ENCODE measurements at regions not wholly inside any gene's neighbourhood (a gene's known extent, or its start where the extent isn't known, plus 50 kb on each side); places are given as distances from the start of the nearest gene placed in this dataset.

- no peak for DNase-seq (ENCODE audit: low spot score)
- Mint-ChIP-seq H3K27me3 (ENCODE audit: unreplicated experiment) (no peaks in the 10 kb centered on the region), H3K27ac (ENCODE audit: unreplicated experiment) (no peak overlapping the region), H3K4me1 (ENCODE audit: unreplicated experiment) (no peaks in the 10 kb centered on the region), H3K4me3 (ENCODE audit: unreplicated experiment) (no peak overlapping the region), H3K9me3 (ENCODE audit: unreplicated experiment) (no peaks in the 10 kb centered on the region), H3K36me3 (ENCODE audit: low read depth, unreplicated experiment) (no peaks in the 10 kb centered on the region)
- no peak for TF ChIP-seq CTCF (IDR thresholded peaks at IDR 0.05; ENCODE audit: unreplicated experiment)
These were observed 190.3 kb downstream of the KIF2B start for GRCh38 chr17:54013072-54013471.

GRCh38 chr17:54015734-54016133 is 193.0 kb downstream of the KIF2B start:
- TF ChIP-seq CTCF (IDR thresholded peaks at IDR 0.05; ENCODE audit: unreplicated experiment) = no peak
- DNase-seq (ENCODE audit: low spot score) = no peak
- no peaks in the 10 kb centered on the region for H3K36me3 Mint-ChIP-seq (ENCODE audit: low read depth, unreplicated experiment)

GRCh38 chr17:54021418-54021817 is 198.7 kb downstream of the KIF2B start:
- no peak for TF ChIP-seq CTCF (IDR thresholded peaks at IDR 0.05; ENCODE audit: unreplicated experiment)
- Mint-ChIP-seq H3K27ac (ENCODE audit: unreplicated experiment) (no peak overlapping the region), H3K4me3 (ENCODE audit: unreplicated experiment) (no peak overlapping the region), H3K4me1 (ENCODE audit: unreplicated experiment) (no peaks in the 10 kb centered on the region), H3K27me3 (ENCODE audit: unreplicated experiment) (no peaks in the 10 kb centered on the region), H3K9me3 (ENCODE audit: unreplicated experiment) (no peaks in the 10 kb centered on the region), H3K36me3 (ENCODE audit: low read depth, unreplicated experiment) (no peaks in the 10 kb centered on the region)
- no peak for DNase-seq (ENCODE audit: low spot score)

More at GRCh38 chr17:54015734-54016133, 193.0 kb downstream of the KIF2B start:
- Mint-ChIP-seq H3K4me1 (ENCODE audit: unreplicated experiment) (no peaks in the 10 kb centered on the region), H3K9me3 (ENCODE audit: unreplicated experiment) (no peaks in the 10 kb centered on the region), H3K27me3 (ENCODE audit: unreplicated experiment) (no peaks in the 10 kb centered on the region), H3K27ac (ENCODE audit: unreplicated experiment) (no peak overlapping the region), H3K4me3 (ENCODE audit: unreplicated experiment) (no peak overlapping the region)

- no peak for DNase-seq (ENCODE audit: low spot score)
- H3K9me3 Mint-ChIP-seq (ENCODE audit: unreplicated experiment) = no peaks in the 10 kb centered on the region
- H3K4me1 Mint-ChIP-seq (ENCODE audit: unreplicated experiment) = no peaks in the 10 kb centered on the region
- H3K27ac Mint-ChIP-seq (ENCODE audit: unreplicated experiment) = no peak overlapping the region
- H3K36me3 Mint-ChIP-seq (ENCODE audit: low read depth, unreplicated experiment) = no peaks in the 10 kb centered on the region
- H3K27me3 Mint-ChIP-seq (ENCODE audit: unreplicated experiment) = no peaks in the 10 kb centered on the region
- TF ChIP-seq CTCF (IDR thresholded peaks at IDR 0.05; ENCODE audit: unreplicated experiment) = no peak
- no peak overlapping the region for H3K4me3 Mint-ChIP-seq (ENCODE audit: unreplicated experiment)
These were observed 206.4 kb downstream of the KIF2B start for GRCh38 chr17:54028986-54029580.

GRCh38 chr17:54029986-54030385 is 207.3 kb downstream of the KIF2B start:
- H3K27me3 Mint-ChIP-seq (ENCODE audit: unreplicated experiment) = no peaks in the 10 kb centered on the region
- no peak for TF ChIP-seq CTCF (IDR thresholded peaks at IDR 0.05; ENCODE audit: unreplicated experiment)
- no peak overlapping the region for H3K27ac Mint-ChIP-seq (ENCODE audit: unreplicated experiment)
- no peaks in the 10 kb centered on the region for H3K4me1 Mint-ChIP-seq (ENCODE audit: unreplicated experiment)
- no peaks in the 10 kb centered on the region for H3K36me3 Mint-ChIP-seq (ENCODE audit: low read depth, unreplicated experiment)
- H3K9me3 Mint-ChIP-seq (ENCODE audit: unreplicated experiment) = no peaks in the 10 kb centered on the region
- no peak overlapping the region for H3K4me3 Mint-ChIP-seq (ENCODE audit: unreplicated experiment)
- DNase-seq (ENCODE audit: low spot score) = no peak

Data from endothelial cell (in vitro differentiated cells).